ENCODE measurements at regions not wholly inside any gene's neighbourhood (a gene's known extent, or its start where the extent isn't known, plus 50 kb on each side); places are given as distances from the start of the nearest gene placed in this dataset.

GRCh38 chr13:33649212-33649878 is 168.6 kb upstream of the RFC3 start:
- DNase-seq, result no peak
- CTCF ChIA-PET, result no interaction called here
- no peak overlapping the region for H3K4me3 Mint-ChIP-seq (ENCODE audit: low read depth, unreplicated experiment)
- no TSS peak for BruUV-seq (replicated peaks)
- H3K27ac Mint-ChIP-seq (ENCODE audit: unreplicated experiment), result no peak overlapping the region
- intact Hi-C loops (cut with micrococcal nuclease; ENCODE audit: unreplicated experiment), result no loop called here
- H3K4me1 Mint-ChIP-seq (ENCODE audit: low read depth, unreplicated experiment), result no peaks in the 10 kb centered on the region
- H3K36me3 Mint-ChIP-seq (ENCODE audit: insufficient read depth, unreplicated experiment), result no peaks in the 10 kb centered on the region
- H3K9me3 Mint-ChIP-seq (ENCODE audit: low read depth, unreplicated experiment), result no peaks in the 10 kb centered on the region
- no peak for TF ChIP-seq CTCF (IDR thresholded peaks at IDR 0.05; ENCODE audit: unreplicated experiment)
- no peaks in the 10 kb centered on the region for H3K27me3 Mint-ChIP-seq (ENCODE audit: unreplicated experiment)

DNA sequence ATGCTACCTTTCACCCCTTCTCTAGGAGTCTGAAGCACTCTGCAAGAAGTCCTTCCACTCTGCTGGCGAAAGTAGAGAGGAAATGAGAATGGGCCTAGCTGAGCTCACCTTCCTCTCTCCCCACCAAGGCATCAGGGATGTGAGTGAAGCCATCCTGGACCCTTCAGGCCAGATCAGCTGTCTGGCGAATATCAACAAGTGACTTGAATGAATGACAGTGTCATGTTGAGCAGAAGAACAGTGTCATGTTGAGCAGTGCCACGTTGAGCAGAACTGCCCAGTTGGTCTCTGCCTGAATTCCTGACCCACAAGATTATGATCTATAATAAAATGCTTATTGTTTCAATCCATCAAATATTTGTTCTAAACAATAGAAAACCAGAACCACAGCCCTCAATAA is 166.2 kb upstream of the RFC3 start:
- no peaks in the 10 kb centered on the region for H3K36me3 Mint-ChIP-seq (ENCODE audit: insufficient read depth, unreplicated experiment)
- no peaks in the 10 kb centered on the region for H3K27me3 Mint-ChIP-seq (ENCODE audit: unreplicated experiment)
- no TSS peak for BruUV-seq (replicated peaks)
- intact Hi-C loops (cut with micrococcal nuclease; ENCODE audit: unreplicated experiment), result no loop called here
- H3K4me3 Mint-ChIP-seq (ENCODE audit: low read depth, unreplicated experiment), result no peak overlapping the region
- no peak overlapping the region for H3K27ac Mint-ChIP-seq (ENCODE audit: unreplicated experiment)
- H3K9me3 Mint-ChIP-seq (ENCODE audit: low read depth, unreplicated experiment), result no peaks in the 10 kb centered on the region
- CTCF ChIA-PET, result no interaction called here
- TF ChIP-seq CTCF (IDR thresholded peaks at IDR 0.05; ENCODE audit: unreplicated experiment), result no peak
- H3K4me1 Mint-ChIP-seq (ENCODE audit: low read depth, unreplicated experiment), result no peaks in the 10 kb centered on the region
- no peak for DNase-seq

DNA sequence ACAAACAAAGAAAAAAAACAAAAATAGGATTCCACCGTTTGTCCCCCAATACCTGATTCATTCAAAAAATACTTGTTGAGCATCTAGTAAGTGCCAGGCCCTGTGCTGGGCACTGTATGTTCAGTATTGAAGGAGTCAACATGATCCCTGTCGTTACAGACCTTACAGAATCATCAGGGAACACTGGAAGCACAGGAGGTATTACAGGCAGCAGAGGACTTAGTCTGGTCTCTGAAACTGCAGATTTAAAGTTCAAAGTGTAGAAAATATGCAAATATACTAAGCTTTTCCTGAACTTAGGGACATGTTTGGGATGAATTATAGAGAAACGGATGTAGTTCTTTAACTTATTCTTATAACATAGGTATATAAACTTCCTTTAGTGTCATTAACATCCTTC is 160.7 kb upstream of the RFC3 start:
- intact Hi-C loops (cut with micrococcal nuclease; ENCODE audit: unreplicated experiment), result no loop called here
- no peak overlapping the region for H3K27ac Mint-ChIP-seq (ENCODE audit: unreplicated experiment)
- no peaks in the 10 kb centered on the region for H3K9me3 Mint-ChIP-seq (ENCODE audit: low read depth, unreplicated experiment)
- CTCF ChIA-PET, result no interaction called here
- no peaks in the 10 kb centered on the region for H3K4me1 Mint-ChIP-seq (ENCODE audit: low read depth, unreplicated experiment)
- TF ChIP-seq CTCF (IDR thresholded peaks at IDR 0.05; ENCODE audit: unreplicated experiment), result no peak
- no peak for DNase-seq
- H3K4me3 Mint-ChIP-seq (ENCODE audit: low read depth, unreplicated experiment), result no peak overlapping the region
- H3K27me3 Mint-ChIP-seq (ENCODE audit: unreplicated experiment), result no peaks in the 10 kb centered on the region
- H3K36me3 Mint-ChIP-seq (ENCODE audit: insufficient read depth, unreplicated experiment), result no peaks in the 10 kb centered on the region
- no TSS peak for BruUV-seq (replicated peaks)

GRCh38 chr13:33659466-33659865 is 158.5 kb upstream of the RFC3 start:
- intact Hi-C loops (cut with micrococcal nuclease; ENCODE audit: unreplicated experiment), result no loop called here
- Mint-ChIP-seq H3K36me3 (ENCODE audit: insufficient read depth, unreplicated experiment) (no peaks in the 10 kb centered on the region), H3K4me1 (ENCODE audit: low read depth, unreplicated experiment) (no peaks in the 10 kb centered on the region), H3K27ac (ENCODE audit: unreplicated experiment) (no peak overlapping the region), H3K9me3 (ENCODE audit: low read depth, unreplicated experiment) (no peaks in the 10 kb centered on the region), H3K27me3 (ENCODE audit: unreplicated experiment) (no peaks in the 10 kb centered on the region), H3K4me3 (ENCODE audit: low read depth, unreplicated experiment) (no peak overlapping the region)
- CTCF ChIA-PET, result no interaction called here
- no peak for TF ChIP-seq CTCF (IDR thresholded peaks at IDR 0.05; ENCODE audit: unreplicated experiment)
- DNase-seq, result no peak
- no TSS peak for BruUV-seq (replicated peaks)

All from Calu3 (cell line).